HEK293 (cell line): ENCODE measurements at regions not wholly inside any gene's neighbourhood (a gene's known extent, or its start where the extent isn't known, plus 50 kb on each side); places are given as distances from the start of the nearest gene placed in this dataset.

Experiments
- CTCF ChIA-PET: fragments of 350-600 bp; formaldehyde crosslinking; extraction: SDS; loops from one replicate; lab custom pipeline; 2021; ENCODE audit warnings: antibody characterized with exemption; lab: Yijun Ruan, JAX
- POLR2A ChIA-PET: fragments of 300-600 bp; formaldehyde crosslinking; extraction: SDS; loops from one replicate; lab custom pipeline; 2020; ENCODE audit warnings: antibody characterized with exemption, inconsistent platforms; lab: Yijun Ruan, JAX
- H3K27ac ChIP-seq: fragments of 200-500 bp; sonication (Bioruptor generic); 2 replicates; pipeline ENCODE4 v1.5.1; 2014; ENCODE audit warnings: low read depth, low read length, control low read depth, inconsistent platforms; ENCODE audit errors: extremely low read depth
- H3K36me3 ChIP-seq, 2 experiments: fragments of 200-500 bp in 1 of 2; sonication (Bioruptor generic) in 1 of 2; 1 replicate in 1 of 2; 2 replicates in 1 of 2; pipeline ENCODE4 v1.5.1; 2014 to 2017; ENCODE audit warnings: inconsistent platforms in 2 of 2, low read length in 2 of 2; ENCODE audit not compliant: control insufficient read depth in 2 of 2, insufficient read depth in 1 of 2
- H3K4me1 ChIP-seq: fragments of 200-500 bp; sonication (Bioruptor generic); 2 replicates; pipeline ENCODE4 v1.5.1; 2014; ENCODE audit warnings: mild to moderate bottlenecking, low read length, inconsistent platforms; ENCODE audit not compliant: control insufficient read depth, insufficient read depth
- H3K4me3 ChIP-seq: 2 replicates; pipeline ENCODE4 v1.5.1; 2011; ENCODE audit warnings: low read depth, mild to moderate bottlenecking, control low read depth, low read length, moderate library complexity
- H3K9me3 ChIP-seq: fragments of 200-500 bp; sonication (Bioruptor generic); 2 replicates; pipeline ENCODE4 v1.5.1; 2014; ENCODE audit warnings: low read depth, low read length, inconsistent platforms; ENCODE audit not compliant: control insufficient read depth, insufficient read depth
- EGR2 ChIP-seq: fragments of 450-650 bp; formaldehyde crosslinking; IDR thresholded peaks from 2 replicates; pipeline ENCODE4 v1.5.1; 2016; ENCODE audit warnings: low read depth, missing biosample characterization, missing genetic modification characterization
- GLI4 ChIP-seq: fragments of 450-650 bp; formaldehyde crosslinking; IDR thresholded peaks from 2 replicates; pipeline ENCODE4 v1.5.1; 2016; ENCODE audit warnings: missing biosample characterization, missing genetic modification characterization
- HOXA7 ChIP-seq: sonication (generic); formaldehyde crosslinking; IDR thresholded peaks from 2 replicates; pipeline ENCODE4 v1.8.1; 2022; ENCODE audit warnings: missing genetic modification reagents, borderline replicate concordance
- HOXC10 ChIP-seq: sonication (generic); formaldehyde crosslinking; IDR thresholded peaks from 2 replicates; pipeline ENCODE4 v1.8.1; 2023; ENCODE audit warnings: mild to moderate bottlenecking, missing genetic modification reagents
- IKZF3 ChIP-seq: fragments of 450-650 bp; IDR thresholded peaks from 2 replicates; pipeline ENCODE4 v1.5.0; 2018; ENCODE audit warnings: missing biosample characterization, mild to moderate bottlenecking, missing genetic modification characterization, moderate library complexity
- PRDM4 ChIP-seq: fragments of 450-650 bp; formaldehyde crosslinking; IDR thresholded peaks from 2 replicates; pipeline ENCODE4 v1.5.1; 2017; ENCODE audit warnings: missing biosample characterization, missing genetic modification characterization
- ZBTB26 ChIP-seq: fragments of 450-650 bp; formaldehyde crosslinking; optimal IDR thresholded peaks from 2 replicates; pipeline ENCODE3; 2016; ENCODE audit warnings: missing biosample characterization, mild to moderate bottlenecking, missing genetic modification characterization
- ZBTB44 ChIP-seq: fragments of 450-650 bp; IDR thresholded peaks from 2 replicates; pipeline ENCODE4 v1.5.1; 2018; ENCODE audit warnings: missing biosample characterization, mild to moderate bottlenecking, missing genetic modification characterization
- ZBTB8A ChIP-seq: fragments of 450-650 bp; formaldehyde crosslinking; IDR thresholded peaks from 2 replicates; pipeline ENCODE4 v1.5.1; 2016; ENCODE audit warnings: missing biosample characterization, missing genetic modification characterization
- ZFHX2 ChIP-seq: fragments of 450-650 bp; formaldehyde crosslinking; conservative IDR thresholded peaks from 2 replicates; pipeline ENCODE4 v1.5.1; 2016; ENCODE audit warnings: missing biosample characterization, missing genetic modification characterization
- ZFP37 ChIP-seq: fragments of 450-650 bp; formaldehyde crosslinking; IDR thresholded peaks from 2 replicates; pipeline ENCODE4 v1.5.1; 2016; ENCODE audit warnings: missing biosample characterization, missing genetic modification characterization
- ZIC2 ChIP-seq: fragments of 450-650 bp; formaldehyde crosslinking; IDR thresholded peaks from 2 replicates; pipeline ENCODE4 v1.5.1; 2016; ENCODE audit warnings: missing biosample characterization, missing genetic modification characterization
- ZNF10 ChIP-seq: fragments of 450-650 bp; formaldehyde crosslinking; IDR thresholded peaks from 2 replicates; pipeline ENCODE4 v1.5.1; 2017; ENCODE audit warnings: missing biosample characterization, missing genetic modification characterization
- ZNF202 ChIP-seq: fragments of 450-650 bp; formaldehyde crosslinking; IDR thresholded peaks from 2 replicates; pipeline ENCODE4 v1.5.1; 2016; ENCODE audit warnings: missing biosample characterization, missing genetic modification characterization, borderline replicate concordance
- ZNF302 ChIP-seq: fragments of 450-650 bp; formaldehyde crosslinking; IDR thresholded peaks from 2 replicates; pipeline ENCODE4 v1.5.1; 2016; ENCODE audit warnings: missing biosample characterization, missing genetic modification characterization, low read depth
- ZNF398 ChIP-seq: fragments of 450-650 bp; formaldehyde crosslinking; IDR thresholded peaks from 2 replicates; pipeline ENCODE4 v1.5.1; 2017; ENCODE audit warnings: missing biosample characterization, missing genetic modification characterization
- ZNF610 ChIP-seq: fragments of 450-650 bp; formaldehyde crosslinking; IDR thresholded peaks from 2 replicates; pipeline ENCODE4 v1.5.1; 2016; ENCODE audit warnings: missing biosample characterization, missing genetic modification characterization, borderline replicate concordance

- Histone ChIP-seq H3K27ac (no peak overlapping the region), H3K4me1 (no peaks in the 10 kb centered on the region)
- no peak for TF ChIP-seq ZBTB26 (tag by site-specific recombination)
- no peak for TF ChIP-seq HOXC10 (CRISPR knock-in tag)
- no peak for TF ChIP-seq ZNF398
- TF ChIP-seq ZFP37: no peak
- TF ChIP-seq ZNF10 (tag by site-specific recombination): no peak
- no peak for TF ChIP-seq HOXA7
- no peak for TF ChIP-seq ZNF302 (tag by site-specific recombination)
- no peak for TF ChIP-seq ZIC2 (tag by site-specific recombination)
- no peak for TF ChIP-seq ZNF202
- no peak for TF ChIP-seq ZBTB8A (tag by site-specific recombination)
- no peak for TF ChIP-seq ZNF610 (tag by site-specific recombination)
- TF ChIP-seq GLI4: no peak
- TF ChIP-seq IKZF3 (tag by site-specific recombination): no peak
- TF ChIP-seq PRDM4 (tag by site-specific recombination): no peak
- TF ChIP-seq, all 188 proteins: peak for 0
- POLR2A ChIA-PET: no interaction called here
- CTCF ChIA-PET: interaction anchor here (1.0 kb wide), 1 partner anchor 11 kb away, joined by 3 read pairs; no protein-coding TSS in a partner anchor
- Histone ChIP-seq H3K36me3 (no peaks in the 10 kb centered on the region), H3K9me3 (no peaks in the 10 kb centered on the region), H3K4me3 (no peak overlapping the region)
Observed at GRCh38 chr15:34651997-34652725, 68.7 kb upstream of the GOLGA8B start.

- H3K4me3 ChIP-seq: no peak overlapping the region
- no peak overlapping the region for H3K27ac ChIP-seq
- no peaks in the 10 kb centered on the region for H3K9me3 ChIP-seq
- H3K4me1 ChIP-seq: no peaks in the 10 kb centered on the region
- POLR2A ChIA-PET: no interaction called here
- TF ChIP-seq ZFHX2 (tag by site-specific recombination): peak; percentile 42; the same call in 1 of the 2 replicates
- 0 out of 2 replicates have a peak, but pooled peaks have one; percentile 29 for TF ChIP-seq EGR2
- TF ChIP-seq ZBTB44 (tag by site-specific recombination): no peak
- TF ChIP-seq, all 188 proteins: peak for 2
- H3K36me3 ChIP-seq: no peaks in the 10 kb centered on the region
- CTCF ChIA-PET: interaction anchor here (0.7 kb wide), 1 partner anchor 167 kb away, joined by 3 read pairs; no protein-coding TSS in a partner anchor
Observed at GRCh38 chr15:34650177-34650576, 66.7 kb upstream of the GOLGA8B start.
